GM18520 (cell line): ENCODE measurements at regions not wholly inside any gene's neighbourhood (a gene's known extent, or its start where the extent isn't known, plus 50 kb on each side); places are given as distances from the start of the nearest gene placed in this dataset.

Experiments
- ATAC-seq: cut with Tn5 transposase; IDR thresholded peaks from one replicate; pipeline ENCODE4 v1.9.1; 2021; ENCODE audit not compliant: unreplicated experiment

DNA sequence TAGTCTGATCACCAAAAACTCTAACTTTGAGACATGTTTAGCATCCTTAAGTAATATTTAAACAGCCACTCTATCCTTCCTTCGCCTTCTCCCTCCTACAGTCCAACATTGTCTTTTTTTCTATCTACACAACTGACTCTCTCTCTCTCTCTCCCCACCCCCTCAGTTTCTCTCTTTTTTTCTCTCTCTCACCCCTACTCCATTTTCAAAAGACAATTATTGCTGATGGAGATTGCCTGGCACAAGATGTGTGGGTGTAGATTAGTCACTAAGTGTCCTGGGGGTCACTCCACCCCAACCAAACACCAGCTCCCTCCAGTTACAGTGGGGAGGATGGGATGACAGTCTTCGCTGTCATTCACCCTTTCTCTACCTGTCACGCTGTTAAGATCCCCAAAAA, 94.5 kb upstream of the NFIA start:
- ATAC-seq = no peak

DNA sequence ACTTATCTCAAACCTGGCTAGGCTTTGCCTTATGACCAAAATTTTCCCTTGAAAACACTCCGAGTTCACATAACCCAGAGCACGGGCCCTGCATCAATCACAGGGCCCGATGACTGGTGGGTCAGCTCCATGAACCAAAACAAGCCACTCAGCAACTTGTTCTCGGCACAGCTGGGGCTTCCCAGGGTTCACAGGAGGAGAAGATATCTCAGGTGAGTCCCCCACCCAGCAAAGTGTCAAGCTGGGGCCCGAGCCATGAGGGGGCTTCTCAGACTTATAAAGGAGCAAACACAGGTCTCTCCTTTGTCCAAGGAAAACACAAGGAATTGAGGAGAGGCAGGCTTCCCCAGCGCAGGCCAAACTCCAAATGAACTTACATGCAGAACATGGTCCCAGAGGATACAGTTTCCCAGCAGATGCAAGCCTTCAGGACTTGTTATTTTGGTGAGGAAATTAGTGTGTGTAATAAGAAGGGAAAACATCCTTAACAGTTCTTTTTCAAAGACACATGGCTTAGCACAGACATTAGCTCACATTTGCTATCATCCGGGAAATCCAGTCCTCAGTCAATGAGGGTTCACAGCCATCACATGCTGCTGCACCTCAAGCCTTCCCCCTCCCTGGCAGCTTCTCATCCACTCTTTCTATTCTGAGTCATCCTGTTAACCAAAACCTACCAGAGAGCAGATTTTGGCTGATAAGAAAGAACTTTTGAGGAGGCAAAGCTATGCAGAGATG, 98.1 kb upstream of the NFIA start:
- no peak for ATAC-seq

DNA sequence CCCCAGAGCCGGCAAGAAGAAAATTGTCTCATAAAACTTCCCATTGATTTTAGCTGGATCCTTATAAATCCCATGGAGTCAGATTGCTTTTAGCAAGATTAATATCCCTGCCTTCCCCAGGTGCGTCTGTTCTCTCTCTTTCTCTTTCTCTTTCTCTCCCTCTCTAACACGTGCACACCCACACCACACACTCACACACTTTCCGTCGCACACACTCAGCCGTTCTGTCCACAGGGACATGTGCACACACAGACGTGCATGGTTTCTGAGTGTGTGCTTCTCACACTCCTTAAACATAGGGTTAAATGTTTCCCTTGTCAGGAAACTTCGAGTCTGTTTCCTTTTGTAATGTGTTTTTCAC, 98.7 kb upstream of the NFIA start:
- no peak for ATAC-seq

DNA sequence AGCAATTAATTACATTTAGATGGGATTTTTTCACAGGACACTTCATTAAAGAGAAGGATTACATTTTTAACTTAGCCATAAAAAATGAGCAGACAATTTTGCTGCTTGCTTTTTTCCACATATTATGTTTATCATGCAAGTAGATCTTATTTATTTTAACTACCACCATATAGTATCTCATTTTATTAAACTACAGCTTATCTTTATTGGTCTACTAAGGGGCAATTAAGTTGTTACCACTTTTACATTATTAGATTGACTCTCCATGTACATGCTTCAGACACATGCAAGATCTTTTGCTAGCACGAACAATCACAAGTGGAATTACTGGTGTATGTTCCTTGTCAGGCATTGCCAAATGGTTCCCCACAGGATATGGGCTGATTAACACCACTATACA, 99.8 kb upstream of the NFIA start:
- no peak for ATAC-seq

DNA sequence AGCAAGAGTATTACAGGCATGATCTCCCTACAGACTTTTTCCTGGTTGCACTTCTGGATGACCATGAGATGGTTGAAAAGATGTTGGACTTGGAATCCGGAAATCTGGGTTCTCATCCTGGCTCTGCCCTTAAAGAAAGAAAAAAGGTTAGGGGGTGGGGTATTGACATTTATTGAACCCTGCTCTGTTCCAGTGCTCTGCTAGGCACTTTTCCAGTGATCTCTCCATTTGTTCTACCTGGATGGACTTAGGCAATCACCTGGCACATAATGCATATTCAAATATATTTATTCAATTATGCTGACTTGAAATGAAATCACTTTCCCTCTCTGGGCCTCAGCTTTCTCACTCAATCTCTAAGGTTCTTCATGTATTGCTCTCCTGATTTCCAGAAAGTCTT, 101.0 kb upstream of the NFIA start:
- no peak for ATAC-seq

DNA sequence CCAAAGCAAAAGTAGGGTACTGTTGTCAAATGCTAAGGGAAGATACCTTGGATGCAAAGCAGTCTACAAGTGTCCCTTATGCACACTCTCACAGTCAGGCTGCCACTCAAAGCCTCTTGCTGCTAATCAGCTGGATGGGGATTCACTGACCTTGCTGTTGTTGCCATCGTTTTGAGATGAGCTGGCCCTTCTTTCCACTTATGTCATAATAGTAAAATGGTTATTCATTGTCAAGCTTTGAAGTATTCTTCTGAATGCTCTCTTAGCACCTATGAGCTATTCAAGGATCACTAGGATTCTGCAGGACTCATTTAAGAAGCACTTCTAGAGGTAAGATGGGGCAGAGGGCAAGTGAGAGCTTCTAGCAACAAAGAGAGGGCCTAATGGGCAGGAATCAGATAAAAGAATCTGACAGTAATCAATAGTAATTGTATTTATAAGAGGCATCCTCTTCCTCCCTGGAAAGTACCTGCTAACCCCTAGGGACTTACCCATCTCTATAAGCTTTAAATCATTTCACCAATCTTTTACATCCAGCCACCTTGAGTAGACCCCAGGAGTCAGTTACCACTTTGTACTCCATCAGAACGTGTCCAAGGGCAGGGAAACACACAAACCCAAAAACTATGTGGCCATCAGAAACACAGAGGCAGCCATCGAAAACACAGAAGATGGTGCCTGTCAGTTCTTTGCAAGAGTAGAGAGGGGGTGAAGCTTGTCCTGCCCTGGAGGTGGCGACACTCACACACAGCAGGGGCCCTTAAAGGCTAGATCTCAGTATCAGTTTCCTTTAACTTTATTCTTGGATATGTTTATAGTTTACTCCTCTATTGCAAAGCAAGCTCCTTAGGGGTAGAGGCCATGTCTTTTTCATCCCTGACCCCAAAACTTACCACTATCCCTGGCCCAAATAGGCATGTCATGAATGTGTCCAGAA, 103.7 kb upstream of the NFIA start:
- peak; percentile 80 for ATAC-seq

DNA sequence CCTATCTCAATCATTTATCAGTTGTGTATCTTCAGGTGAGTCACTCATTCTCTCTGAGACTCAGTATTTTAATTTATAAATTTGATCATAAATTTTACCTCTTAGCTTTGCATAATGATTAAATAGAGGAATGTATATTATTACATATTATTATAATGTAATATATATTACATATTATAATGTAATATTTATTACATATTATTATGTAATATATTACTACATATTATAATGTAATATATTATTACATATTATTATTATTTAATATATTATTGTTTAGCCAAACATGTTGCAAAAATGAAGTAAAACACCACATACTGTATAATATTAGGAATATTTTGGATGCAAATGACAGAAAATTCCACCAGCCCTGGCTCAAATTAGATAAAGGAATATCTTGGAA, 104.7 kb upstream of the NFIA start:
- no peak for ATAC-seq

DNA sequence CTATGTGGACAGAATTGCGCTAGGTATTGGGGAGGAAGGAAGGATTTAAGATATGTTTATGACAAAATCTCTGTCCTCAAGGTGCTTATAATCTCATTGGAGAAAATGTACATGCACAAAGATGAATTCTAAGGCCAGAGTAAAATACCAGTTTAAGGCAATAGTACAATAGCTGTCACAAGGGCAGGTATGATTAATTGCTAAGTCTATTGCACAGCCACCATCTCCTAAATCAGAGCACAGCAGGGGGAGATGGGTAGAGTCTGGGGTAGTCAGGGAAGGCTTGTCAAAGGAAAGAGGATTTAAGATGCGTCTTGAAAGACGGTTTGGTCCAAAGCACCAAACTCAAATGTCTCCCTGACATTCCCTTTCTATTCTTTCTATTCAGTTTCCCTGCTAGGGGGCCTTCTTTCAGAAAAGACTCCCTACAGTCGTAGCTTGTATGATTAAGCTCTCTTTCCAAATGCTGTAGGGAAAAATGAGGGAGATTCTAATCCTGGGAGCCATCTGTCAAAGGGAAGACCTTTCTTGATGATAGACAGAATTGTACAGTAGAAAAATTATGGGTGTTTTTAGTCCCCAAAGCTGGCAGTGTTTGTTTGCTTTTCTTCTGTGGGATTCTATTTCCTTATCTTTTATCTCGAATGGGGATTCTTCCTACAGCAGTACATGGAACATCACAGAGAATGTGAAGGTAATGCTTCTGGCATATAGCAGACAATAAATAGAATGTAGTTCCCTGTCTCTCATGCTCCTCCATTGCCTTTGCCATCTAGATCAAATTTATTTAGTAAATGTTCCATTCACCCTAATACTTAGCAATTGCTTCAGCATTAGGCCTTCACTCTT, 107.6 kb upstream of the NFIA start:
- ATAC-seq = no peak

DNA sequence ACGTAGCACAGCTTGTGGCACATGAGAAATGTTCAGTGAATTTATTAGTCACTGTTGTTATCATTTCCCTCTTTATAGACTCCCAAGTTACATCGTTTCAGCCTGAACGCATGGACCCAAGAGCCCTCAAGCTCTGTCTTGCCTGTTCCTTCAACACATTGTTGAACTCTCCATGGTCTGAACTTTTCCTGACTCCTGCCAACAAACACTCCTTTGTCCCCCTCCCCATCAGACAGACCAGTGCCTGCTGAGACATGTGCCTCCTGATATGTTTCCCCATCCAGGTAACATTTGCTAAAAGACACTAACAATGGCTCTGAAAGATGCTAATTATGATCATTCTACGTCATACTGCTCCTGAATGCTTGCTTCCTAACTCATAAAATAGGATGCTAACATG, 108.7 kb upstream of the NFIA start:
- no peak for ATAC-seq

DNA sequence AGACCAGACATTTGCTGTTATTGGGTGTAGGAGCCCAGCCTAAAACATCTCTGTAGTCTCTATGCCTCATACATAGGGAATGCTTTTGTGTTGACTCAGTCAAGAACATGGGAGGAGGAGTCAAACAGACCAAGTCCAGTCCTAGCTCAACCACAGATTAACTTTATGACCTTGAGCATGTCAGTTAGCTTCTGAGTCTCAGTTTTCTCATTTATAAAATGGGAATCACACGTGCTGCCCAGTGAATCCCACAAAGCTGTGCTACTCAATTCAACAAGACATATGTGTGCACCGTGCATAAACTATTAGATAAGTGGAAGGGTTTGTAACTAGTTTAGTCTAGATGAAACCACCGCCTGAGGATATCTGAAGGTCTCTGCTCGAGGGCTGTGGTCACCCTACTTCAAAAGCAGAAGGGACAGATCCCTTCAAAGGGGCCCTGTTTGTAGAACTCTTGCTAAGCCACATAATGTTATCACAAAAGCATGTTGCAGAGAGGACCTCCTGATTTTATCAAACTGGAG, 109.5 kb upstream of the NFIA start:
- no peak for ATAC-seq

DNA sequence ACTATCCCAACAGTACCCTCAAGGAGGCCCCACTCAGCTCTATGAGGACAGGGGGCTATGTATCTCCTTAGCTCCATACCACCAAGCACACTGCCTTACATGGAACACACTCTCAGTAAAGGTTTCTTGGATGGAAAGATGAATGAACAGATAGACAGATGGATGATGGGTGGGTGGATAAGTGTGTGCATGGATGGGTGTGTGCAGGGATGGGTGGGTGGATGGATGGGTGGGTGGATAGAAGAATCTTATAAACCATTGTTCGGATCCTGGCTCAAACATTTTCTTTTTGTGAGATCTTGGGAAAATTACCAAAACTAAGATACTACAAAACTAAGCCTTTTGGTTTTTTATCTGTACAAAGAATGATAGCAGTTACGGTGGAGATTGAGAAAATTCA, 111.0 kb upstream of the NFIA start:
- ATAC-seq = no peak

DNA sequence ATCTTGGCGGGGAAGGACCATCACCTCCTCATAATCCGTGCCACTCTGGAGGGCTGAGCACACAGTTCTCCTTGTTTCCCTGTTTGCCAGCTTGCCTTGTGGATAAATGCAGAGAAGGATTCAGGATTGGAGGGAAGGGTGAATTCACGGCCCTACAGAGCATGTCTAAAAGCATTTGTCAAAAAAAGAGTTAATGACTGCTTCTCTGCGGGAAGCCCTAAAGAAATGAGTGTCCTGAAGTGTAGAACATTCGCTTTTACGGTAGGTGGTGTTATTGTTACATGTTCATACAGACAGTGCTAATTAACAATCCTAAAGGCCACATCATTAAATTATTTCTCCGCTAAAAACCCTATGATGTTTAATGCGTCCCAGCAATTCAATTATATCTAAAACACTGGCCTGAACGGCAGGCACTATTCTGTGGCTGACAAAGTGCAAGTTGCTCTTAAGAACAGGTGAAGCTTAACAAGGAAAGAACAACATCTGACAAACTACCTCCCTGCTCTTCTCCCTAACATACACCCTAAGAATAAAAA, 112.3 kb upstream of the NFIA start:
- no peak for ATAC-seq

DNA sequence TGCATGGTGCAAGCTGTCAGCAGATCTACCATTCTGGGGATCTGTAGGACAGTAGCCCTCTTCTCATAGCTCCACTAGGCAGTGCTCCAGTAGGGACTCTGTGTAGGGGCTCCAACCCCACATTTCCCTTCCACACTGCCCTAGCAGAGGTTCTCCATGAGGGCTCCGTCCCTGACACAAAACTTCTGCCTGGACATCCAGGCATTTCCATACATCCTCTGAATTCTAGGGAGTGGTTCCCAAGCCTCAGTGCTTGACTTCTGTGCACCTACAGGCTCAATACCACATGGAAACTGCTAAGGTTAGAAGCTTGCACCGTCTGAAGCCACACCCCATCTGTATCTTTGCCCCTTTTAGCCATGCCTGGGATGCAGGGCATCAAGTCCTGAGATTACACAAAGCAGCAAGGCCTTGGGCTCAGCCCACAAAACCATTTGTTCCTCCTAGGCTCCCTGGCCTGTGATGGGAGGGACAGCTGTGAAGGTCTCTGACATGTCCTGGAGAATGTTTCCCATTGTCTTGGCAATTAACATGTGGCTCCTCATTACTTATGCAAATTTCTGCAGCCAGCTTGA, 117.0 kb upstream of the NFIA start:
- ATAC-seq = no peak

DNA sequence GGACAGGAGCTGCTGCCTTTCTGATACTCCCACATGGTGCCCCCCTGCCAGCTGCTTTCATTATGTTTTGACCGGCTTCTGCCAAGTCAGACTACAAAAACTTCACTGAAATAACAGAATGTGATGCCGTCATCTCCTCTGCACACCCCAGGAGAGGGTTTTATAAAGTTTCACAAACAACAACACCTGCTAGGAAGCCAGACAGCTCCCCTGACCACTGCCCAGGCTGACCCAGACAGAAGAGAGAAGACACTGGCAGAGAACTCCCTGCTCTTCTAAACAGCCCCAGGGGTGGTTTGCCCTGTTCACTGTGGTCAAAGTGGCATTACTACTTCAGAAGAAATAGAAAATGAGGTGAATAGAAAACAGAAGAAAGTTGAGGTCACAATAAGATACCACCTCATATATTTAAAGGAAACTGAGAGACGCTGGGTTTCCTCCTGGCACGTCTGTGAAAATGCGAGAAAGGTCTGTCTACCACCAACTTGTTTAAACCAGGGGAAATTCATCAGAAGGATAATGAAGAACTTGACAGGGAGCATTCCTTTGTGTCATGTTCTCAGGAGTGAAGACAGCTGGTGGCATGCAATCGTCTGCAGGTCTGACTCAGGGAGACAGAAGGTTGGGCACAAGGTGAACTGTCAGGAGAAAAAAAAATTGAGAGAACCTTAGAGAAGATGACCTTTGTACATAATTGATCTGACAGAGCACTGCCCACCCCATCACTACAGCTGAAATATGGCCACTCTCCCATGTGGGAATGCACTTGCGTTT, 119.0 kb upstream of the NFIA start:
- no peak for ATAC-seq

DNA sequence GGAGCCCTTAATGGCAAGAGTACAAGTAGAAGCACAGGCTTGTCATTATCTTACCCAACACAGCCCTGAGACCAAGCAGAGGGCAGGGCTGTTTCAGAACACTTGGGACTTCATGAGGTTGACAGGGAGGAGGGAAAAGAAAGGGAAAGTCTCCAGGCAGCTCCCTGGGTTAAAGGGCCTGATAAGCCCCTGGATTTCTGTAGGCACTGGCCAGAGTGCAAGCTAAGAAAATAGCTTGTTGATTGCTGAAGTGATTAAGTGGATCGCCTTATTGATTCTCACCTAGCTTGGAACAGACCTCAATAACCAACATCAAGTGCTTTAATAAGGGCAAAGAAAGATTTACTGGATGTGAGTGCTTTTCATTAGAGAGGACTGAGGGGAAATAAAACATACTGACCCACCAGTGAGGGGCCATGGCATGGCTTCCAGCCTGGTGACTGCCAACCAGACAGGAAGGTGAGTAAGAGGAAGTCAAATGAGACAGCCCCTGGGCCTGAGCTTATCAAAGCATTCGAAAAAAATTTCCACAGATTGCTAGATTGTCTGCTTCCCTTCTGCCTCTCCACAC, 121.4 kb upstream of the NFIA start:
- no peak for ATAC-seq

DNA sequence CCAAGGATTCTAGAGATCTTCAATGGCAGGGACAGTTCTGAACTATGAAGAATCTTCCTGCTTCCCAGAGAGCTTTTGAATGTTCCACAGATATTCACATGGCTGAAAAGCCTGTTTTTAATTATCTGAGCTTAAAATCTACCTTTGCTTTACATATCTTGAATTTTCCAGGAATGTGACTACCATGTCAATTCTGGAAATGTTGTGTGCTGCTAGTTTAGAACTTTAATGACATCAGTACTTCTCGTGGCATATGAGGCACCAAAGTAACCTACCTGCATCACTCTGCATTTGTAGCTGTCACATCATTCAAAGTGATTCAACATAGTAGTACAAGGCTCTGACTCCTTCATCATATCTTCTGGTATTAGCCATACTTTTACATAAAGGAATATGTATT, 122.7 kb upstream of the NFIA start:
- ATAC-seq = no peak

DNA sequence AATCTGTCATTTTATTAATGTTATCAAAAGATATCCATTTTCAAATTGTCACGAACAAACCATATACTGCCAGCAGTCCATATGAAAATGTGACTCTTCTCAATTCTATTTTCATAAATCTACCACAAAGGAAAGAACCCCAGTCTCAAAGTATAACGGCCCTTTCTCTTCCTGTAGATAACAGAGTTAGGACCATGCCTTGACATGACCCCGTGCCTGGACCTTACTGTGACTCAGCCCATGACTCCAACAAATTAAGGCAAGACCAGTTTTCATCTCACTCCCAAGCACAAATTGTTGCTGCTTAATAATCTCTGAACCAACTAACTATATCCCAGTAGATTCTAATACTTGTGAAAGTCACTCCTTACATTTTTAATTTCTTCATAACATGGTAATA, 124.4 kb upstream of the NFIA start:
- ATAC-seq = no peak

DNA sequence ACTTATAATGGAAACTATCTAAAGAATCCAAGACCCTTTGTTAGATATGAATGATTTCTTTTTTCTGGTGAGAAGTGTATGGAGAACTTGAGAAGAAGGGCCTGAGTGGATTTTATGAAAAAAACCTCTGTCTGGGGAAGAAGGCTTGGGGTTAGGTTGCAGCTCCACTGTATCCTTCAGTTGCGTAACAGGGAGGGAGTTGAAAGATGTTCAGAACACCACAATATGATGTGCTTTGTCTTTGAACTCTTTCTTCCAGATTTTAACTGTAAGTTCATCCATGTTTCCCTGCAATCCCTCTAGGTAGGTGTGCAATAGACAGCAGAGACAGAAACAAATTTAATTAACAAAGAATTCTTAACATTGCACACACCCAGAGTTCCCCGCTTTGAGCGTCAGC, 125.8 kb upstream of the NFIA start:
- ATAC-seq = no peak

DNA sequence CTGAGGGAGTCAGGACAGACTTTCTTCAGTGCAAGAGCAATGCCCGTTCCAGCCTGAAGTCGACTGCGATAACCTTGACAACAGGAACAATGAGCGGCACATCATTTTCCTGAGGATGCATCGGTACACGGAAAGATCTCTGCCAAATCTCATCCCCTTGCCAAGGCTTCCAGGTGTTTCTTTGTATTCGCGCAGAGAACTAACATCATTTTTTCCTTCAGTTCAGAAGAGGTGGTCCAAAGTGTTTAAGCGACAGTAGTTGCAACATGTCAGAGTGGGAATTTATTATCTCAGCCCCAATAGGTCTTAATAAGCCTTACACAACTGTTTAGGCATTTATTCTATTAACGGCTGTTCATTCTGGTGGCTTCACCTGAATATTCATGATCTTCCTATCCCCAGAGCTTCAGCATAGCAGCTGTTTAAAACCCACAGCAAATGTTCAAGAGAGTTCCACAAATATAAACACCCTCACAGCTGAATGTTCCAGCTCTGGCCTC, 129.7 kb upstream of the NFIA start:
- no peak for ATAC-seq
